ENCODE measurements at regions not wholly inside any gene's neighbourhood (a gene's known extent, or its start where the extent isn't known, plus 50 kb on each side); places are given as distances from the start of the nearest gene placed in this dataset.
"Not testable (repeated sequence)": the region's sequence is repeated elsewhere in the genome, so short reads cannot be mapped to it uniquely, and the experiment has no call there.

- DNase-seq, result not testable (repeated sequence)
Measured at GRCh38 chr1:121054928-121055327, 129.2 kb downstream of the FAM72B start.

- DNase-seq, result not testable (repeated sequence)
Measured at GRCh38 chr1:121066925-121067324, 117.2 kb downstream of the FAM72B start.

- not testable (repeated sequence) for DNase-seq
Measured at GRCh38 chr1:121068738-121069499, 115.2 kb downstream of the FAM72B start.

- not testable (repeated sequence) for DNase-seq
Measured at GRCh38 chr1:121073852-121074251, 110.3 kb downstream of the FAM72B start.

- not testable (repeated sequence) for DNase-seq
Measured at GRCh38 chr1:121075254-121075805, 108.8 kb downstream of the FAM72B start.

- not testable (repeated sequence) for DNase-seq
Measured at GRCh38 chr1:121076674-121077073, 107.5 kb downstream of the FAM72B start.

- DNase-seq, result not testable (repeated sequence)
Measured at GRCh38 chr1:121079655-121080054, 104.5 kb downstream of the FAM72B start.

- DNase-seq, result peak in 1 of 2 donors; percentile 17
Measured at GRCh38 chr1:121080197-121080903, 103.8 kb downstream of the FAM72B start.

GRCh38 chr1:121080904-121081264, 103.3 kb downstream of the FAM72B start:
- not testable (repeated sequence) for DNase-seq

- not testable (repeated sequence) for DNase-seq
Measured at GRCh38 chr1:121081625-121082199, 102.4 kb downstream of the FAM72B start.

- not testable (repeated sequence) for DNase-seq
Measured at GRCh38 chr1:121082995-121083394, 101.1 kb downstream of the FAM72B start.

GRCh38 chr1:121086249-121086648, 97.9 kb downstream of the FAM72B start:
- DNase-seq, result not testable (repeated sequence)

- not testable (repeated sequence) for DNase-seq
Measured at GRCh38 chr1:121087221-121087620, 96.9 kb downstream of the FAM72B start.

- not testable (repeated sequence) for DNase-seq
Measured at GRCh38 chr1:121088568-121088967, 95.6 kb downstream of the FAM72B start.

- not testable (repeated sequence) for DNase-seq
Measured at GRCh38 chr1:121092329-121092968, 91.7 kb downstream of the FAM72B start.

GRCh38 chr1:121095014-121095413, 89.1 kb downstream of the FAM72B start:
- DNase-seq, result not testable (repeated sequence)

GRCh38 chr1:121097127-121097866, 86.8 kb downstream of the FAM72B start:
- peak; percentile 83 to 87 for DNase-seq

GRCh38 chr1:121097867-121098215, 86.3 kb downstream of the FAM72B start:
- DNase-seq, result not testable (repeated sequence)

- not testable (repeated sequence) for DNase-seq
Measured at GRCh38 chr1:121109025-121109424, 75.1 kb downstream of the FAM72B start.

GRCh38 chr1:121116522-121117297, 67.4 kb downstream of the FAM72B start:
- DNase-seq, result not testable (repeated sequence)

GRCh38 chr1:121117298-121117611, 66.9 kb downstream of the FAM72B start:
- not testable (repeated sequence) for DNase-seq

Data from stimulated activated CD4-positive, alpha-beta T cell treated with anti-CD3 and anti-CD28 coated beads, Interleukin-2, amount 100 ng/mL, for 48 hours (primary cell).